Suprapubic skin (tissue), 4 donors: ENCODE measurements at regions not wholly inside any gene's neighbourhood (a gene's known extent, or its start where the extent isn't known, plus 50 kb on each side); places are given as distances from the start of the nearest gene placed in this dataset.

Experiments
- DNase-seq, 2 donors: peaks; one replicate each; pipeline ENCODE4 v3.0.0-alpha.2; 2019; ENCODE audit warnings: low spot score in 2 of 2
- H3K27ac ChIP-seq: fragments of 200-600 bp; sonication (generic); one replicate; pipeline ENCODE4 v1.5.1; 2019
- H3K27me3 ChIP-seq: fragments of 200-600 bp; sonication (generic); one replicate; pipeline ENCODE4 v1.5.1; 2019
- H3K36me3 ChIP-seq: fragments of 200-600 bp; sonication (generic); one replicate; pipeline ENCODE4 v1.5.1; 2019
- H3K4me1 ChIP-seq: fragments of 200-600 bp; sonication (generic); one replicate; pipeline ENCODE4 v1.5.1; 2019
- H3K4me3 ChIP-seq: fragments of 200-600 bp; sonication (generic); one replicate; pipeline ENCODE4 v1.5.1; 2019; ENCODE audit warnings: mild to moderate bottlenecking
- H3K9me3 ChIP-seq: fragments of 200-600 bp; sonication (generic); one replicate; pipeline ENCODE4 v1.5.1; 2019
- CTCF ChIP-seq, 2 donors: fragments of 200-600 bp in 1 of 2; fragments of 450-650 bp in 1 of 2; sonication (generic) in 1 of 2; IDR thresholded peaks; one replicate each; pipeline ENCODE4 v1.5.1; 2016 to 2019; ENCODE audit warnings: antibody characterized with exemption in 2 of 2, mild to moderate bottlenecking in 1 of 2, moderate library complexity in 1 of 2
- EP300 ChIP-seq: sonication (generic); formaldehyde crosslinking; IDR thresholded peaks from one replicate; pipeline ENCODE4 v1.6.1; 2017; ENCODE audit warnings: antibody characterized with exemption
- POLR2A ChIP-seq, 2 donors: fragments of 450-650 bp; IDR thresholded peaks; one replicate each; pipeline ENCODE4 v1.6.1; 2017; ENCODE audit warnings: antibody characterized with exemption in 2 of 2, mild to moderate bottlenecking in 2 of 2, moderate library complexity in 2 of 2
- POLR2AphosphoS5 ChIP-seq, 3 donors: sonication (generic); formaldehyde crosslinking; IDR thresholded peaks; one replicate each; pipeline ENCODE4 v1.6.1; 2017; ENCODE audit warnings: antibody characterized with exemption in 3 of 3
- WGBS: methylation state at CpG from one replicate; pipeline ENCODE4 v1.1.5; 2018; 5-methylcytosine and 5-hydroxymethylcytosine counted together

GRCh38 chr22:44395118-44396005, 82.6 kb upstream of the SHISAL1 start:
- Histone ChIP-seq H3K9me3 (no peaks in the 10 kb centered on the region), H3K36me3 (no peaks in the 10 kb centered on the region), H3K4me3 (no peak overlapping the region), H3K27ac (no peak overlapping the region), H3K4me1 (peaks cover 4% of the 10 kb centered on the region), H3K27me3 (peaks cover 71% of the 10 kb centered on the region)
- DNase-seq: peak; percentile 57 to 76
- 62% methylated on average over 24 of the region's 31 CpGs for WGBS
- TF ChIP-seq POLR2A (IDR thresholded peaks at IDR 0.05) (no peak), EP300 (no peak), POLR2AphosphoS5 (IDR thresholded peaks at IDR 0.05) (no peak), CTCF (IDR thresholded peaks at IDR 0.05) (no peak)

GRCh38 chr22:44394246-44395117, 81.7 kb upstream of the SHISAL1 start:
- Histone ChIP-seq H3K4me1 (peaks cover 4% of the 10 kb centered on the region), H3K36me3 (no peaks in the 10 kb centered on the region), H3K9me3 (no peaks in the 10 kb centered on the region), H3K27ac (no peak overlapping the region), H3K4me3 (no peak overlapping the region), H3K27me3 (peaks cover 79% of the 10 kb centered on the region)
- TF ChIP-seq CTCF (IDR thresholded peaks at IDR 0.05): no peak
- TF ChIP-seq EP300: no peak
- no peak for TF ChIP-seq POLR2AphosphoS5 (IDR thresholded peaks at IDR 0.05)
- TF ChIP-seq POLR2A (IDR thresholded peaks at IDR 0.05): no peak
- 69% methylated on average over 21 of the region's 22 CpGs for WGBS
- DNase-seq: peak; percentile 35 to 70

GRCh38 chr22:44393066-44393465, 80.3 kb upstream of the SHISAL1 start:
- WGBS: 79% methylated on average over 8 of the region's 8 CpGs
- H3K36me3 ChIP-seq: no peaks in the 10 kb centered on the region
- no peak for TF ChIP-seq POLR2A (IDR thresholded peaks at IDR 0.05)
- DNase-seq: peak; percentile 36 to 50
- H3K27ac ChIP-seq: no peak overlapping the region
- H3K9me3 ChIP-seq: no peaks in the 10 kb centered on the region
- H3K27me3 ChIP-seq: peaks cover 86% of the 10 kb centered on the region
- H3K4me3 ChIP-seq: no peak overlapping the region
- peaks cover 4% of the 10 kb centered on the region for H3K4me1 ChIP-seq

- peaks cover 92% of the 10 kb centered on the region for H3K27me3 ChIP-seq
- no peak for TF ChIP-seq EP300
- no peak for TF ChIP-seq POLR2A (IDR thresholded peaks at IDR 0.05)
- no peak for TF ChIP-seq CTCF (IDR thresholded peaks at IDR 0.05)
These were observed 79.7 kb upstream of the SHISAL1 start for GRCh38 chr22:44392446-44392921.

GRCh38 chr22:44391481-44392445, 79.0 kb upstream of the SHISAL1 start:
- no peak overlapping the region for H3K27ac ChIP-seq
- H3K4me1 ChIP-seq: peaks cover 4% of the 10 kb centered on the region
- no peaks in the 10 kb centered on the region for H3K9me3 ChIP-seq
- DNase-seq: peak; percentile 30 to 47
- peaks cover 90% of the 10 kb centered on the region for H3K27me3 ChIP-seq
- H3K4me3 ChIP-seq: no peak overlapping the region
- TF ChIP-seq POLR2AphosphoS5 (IDR thresholded peaks at IDR 0.05) (no peak), CTCF (IDR thresholded peaks at IDR 0.05) (no peak), EP300 (no peak), POLR2A (IDR thresholded peaks at IDR 0.05) (no peak)
- WGBS: 62% methylated on average over 22 of the region's 23 CpGs
- H3K36me3 ChIP-seq: no peaks in the 10 kb centered on the region

More at GRCh38 chr22:44392446-44392921, 79.7 kb upstream of the SHISAL1 start:
- peak; percentile 56 to 62 for DNase-seq
- H3K36me3 ChIP-seq: no peaks in the 10 kb centered on the region
- H3K27ac ChIP-seq: no peak overlapping the region
- peaks cover 4% of the 10 kb centered on the region for H3K4me1 ChIP-seq
- no peak overlapping the region for H3K4me3 ChIP-seq
- no CpG with 5 or more reads among the region's 6 CpGs for WGBS
- H3K9me3 ChIP-seq: no peaks in the 10 kb centered on the region
